Duodenal mucosa (tissue), 2 donors: ENCODE measurements at regions not wholly inside any gene's neighbourhood (a gene's known extent, or its start where the extent isn't known, plus 50 kb on each side); places are given as distances from the start of the nearest gene placed in this dataset.
"Not testable (repeated sequence)": the region's sequence is repeated elsewhere in the genome, so short reads cannot be mapped to it uniquely, and the experiment has no call there.

ENCODE experiments used
- H3K27ac ChIP-seq: one replicate; pipeline ENCODE4 v1.7.0; 2013; ENCODE audit warnings: low read depth, low read length
- H3K27me3 ChIP-seq, 2 donors: one replicate each; pipeline ENCODE4 v1.7.0; 2013; ENCODE audit warnings: low read length in 2 of 2, control low read depth in 1 of 2; ENCODE audit not compliant: insufficient read depth in 2 of 2, control insufficient read depth in 1 of 2
- H3K36me3 ChIP-seq, 2 donors: one replicate each; pipeline ENCODE4 v1.7.0; 2013; ENCODE audit warnings: low read length in 2 of 2, control low read depth in 1 of 2; ENCODE audit not compliant: insufficient read depth in 2 of 2, control insufficient read depth in 1 of 2
- H3K4me1 ChIP-seq, 2 donors: one replicate each; pipeline ENCODE4 v1.7.0; 2013; ENCODE audit warnings: low read length in 2 of 2, control low read depth in 1 of 2; ENCODE audit not compliant: insufficient read depth in 2 of 2, control insufficient read depth in 1 of 2
- H3K4me3 ChIP-seq, 2 donors: one replicate each; pipeline ENCODE4 v1.7.0; 2013; ENCODE audit warnings: low read length in 2 of 2, low read depth in 1 of 2
- H3K9ac ChIP-seq, 2 donors: one replicate each; pipeline ENCODE4 v1.7.0; 2013; ENCODE audit warnings: low read length in 2 of 2, low read depth in 1 of 2
- H3K9me3 ChIP-seq, 2 donors: one replicate each; pipeline ENCODE4 v1.7.0; 2013; ENCODE audit warnings: low read length in 2 of 2, control low read depth in 1 of 2; ENCODE audit not compliant: control insufficient read depth in 1 of 2

DNA sequence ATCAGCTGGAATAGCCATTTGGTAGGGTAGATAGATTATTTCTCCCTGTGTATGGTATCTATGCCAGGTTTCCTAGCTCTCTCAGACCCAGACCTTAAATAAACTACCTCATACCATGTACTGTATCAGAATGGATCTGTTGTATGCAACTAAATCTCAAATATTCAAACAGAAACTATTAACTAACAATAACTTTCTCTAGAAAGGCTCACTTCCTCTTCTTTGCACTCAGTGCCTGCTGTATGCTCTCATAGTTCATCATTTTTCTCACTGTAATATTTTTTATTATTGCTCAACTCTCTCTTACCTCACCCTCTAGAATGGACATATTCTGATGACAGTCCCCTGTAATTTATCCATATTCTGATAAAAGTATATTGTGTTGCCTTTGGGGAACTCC is 182.4 kb downstream of the TOX3 start:
- Histone ChIP-seq H3K36me3 (no peaks in the 10 kb centered on the region), H3K27ac (no peak overlapping the region), H3K27me3 (no peaks in the 10 kb centered on the region), H3K4me1 (peaks cover 0 to 5% of the 10 kb centered on the region in 2 donors), H3K9ac (no peak overlapping the region), H3K4me3 (no peak overlapping the region), H3K9me3 (no peaks in the 10 kb centered on the region)

DNA sequence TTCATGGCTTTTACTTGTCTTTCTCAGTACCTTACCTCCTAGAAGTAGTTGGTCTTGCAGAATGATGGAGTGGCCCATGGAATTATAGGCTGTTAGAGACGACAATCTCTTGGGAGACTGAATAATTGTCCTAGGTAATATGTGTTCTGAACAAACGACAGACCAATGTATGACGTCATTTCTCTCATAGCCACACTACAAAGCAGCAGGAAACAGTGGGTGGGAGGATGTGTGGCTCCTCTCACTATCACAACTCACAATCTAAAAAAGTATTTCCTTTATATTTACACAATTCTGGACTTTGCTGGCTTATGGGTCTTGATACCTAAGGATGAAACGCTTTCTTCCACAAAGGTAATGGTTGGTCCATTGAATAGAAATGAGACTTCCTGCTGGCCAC is 183.9 kb downstream of the TOX3 start:
- Histone ChIP-seq H3K27me3 (no peaks in the 10 kb centered on the region), H3K9ac (no peak overlapping the region), H3K9me3 (no peaks in the 10 kb centered on the region), H3K4me1 (peaks cover 0 to 2% of the 10 kb centered on the region in 2 donors), H3K27ac (no peak overlapping the region), H3K36me3 (no peaks in the 10 kb centered on the region), H3K4me3 (no peak overlapping the region)

DNA sequence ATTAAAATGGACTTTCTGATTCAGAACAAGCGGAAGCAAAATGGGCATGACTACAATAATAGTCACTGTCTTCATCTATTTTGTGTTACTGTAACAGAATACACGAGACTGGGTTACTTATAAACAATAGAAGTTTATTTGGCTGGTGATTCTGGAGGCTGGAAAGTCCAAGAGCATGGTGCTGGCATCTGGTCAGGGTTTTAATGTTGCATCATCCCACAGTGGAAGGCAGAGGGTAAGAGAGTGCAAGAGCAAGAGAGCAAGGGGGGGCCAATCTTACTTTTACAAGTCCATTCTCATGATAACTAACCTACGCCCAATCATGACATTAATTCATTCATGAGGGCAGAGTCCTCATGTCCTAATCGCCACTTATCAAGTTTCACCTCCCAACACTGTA is 189.2 kb downstream of the TOX3 start:
- H3K9me3 ChIP-seq, result peaks cover 0 to 8% of the 10 kb centered on the region in 2 donors
- no peak overlapping the region for H3K9ac ChIP-seq
- H3K27ac ChIP-seq, result no peak overlapping the region
- no peak overlapping the region for H3K4me3 ChIP-seq
- no peaks in the 10 kb centered on the region for H3K27me3 ChIP-seq
- H3K4me1 ChIP-seq, result no peaks in the 10 kb centered on the region
- H3K36me3 ChIP-seq, result no peaks in the 10 kb centered on the region

DNA sequence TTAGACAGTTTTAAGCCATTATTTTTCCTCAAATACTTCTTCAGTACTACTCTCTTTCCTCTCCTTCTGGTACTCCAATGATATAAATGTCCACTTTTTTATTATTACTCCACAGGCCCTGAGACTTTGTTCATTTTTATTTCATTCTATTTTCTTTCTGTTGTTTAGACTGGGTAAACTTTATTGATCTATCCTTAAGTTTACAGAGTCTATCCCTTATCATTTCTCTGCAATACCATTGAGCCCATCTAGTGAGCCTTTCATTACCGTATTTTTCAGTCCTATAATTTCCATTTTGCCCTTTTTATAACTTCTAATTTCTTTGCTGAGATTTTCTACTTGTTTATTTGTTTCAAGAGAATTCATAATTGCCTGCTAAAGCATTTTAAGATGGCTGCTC is 193.7 kb downstream of the TOX3 start:
- Histone ChIP-seq H3K27me3 (no peaks in the 10 kb centered on the region), H3K9me3 (peaks cover 0 to 8% of the 10 kb centered on the region in 2 donors), H3K36me3 (no peaks in the 10 kb centered on the region), H3K9ac (no peak overlapping the region), H3K4me1 (peaks cover 0 to 8% of the 10 kb centered on the region in 2 donors), H3K27ac (no peak overlapping the region), H3K4me3 (no peak overlapping the region)

DNA sequence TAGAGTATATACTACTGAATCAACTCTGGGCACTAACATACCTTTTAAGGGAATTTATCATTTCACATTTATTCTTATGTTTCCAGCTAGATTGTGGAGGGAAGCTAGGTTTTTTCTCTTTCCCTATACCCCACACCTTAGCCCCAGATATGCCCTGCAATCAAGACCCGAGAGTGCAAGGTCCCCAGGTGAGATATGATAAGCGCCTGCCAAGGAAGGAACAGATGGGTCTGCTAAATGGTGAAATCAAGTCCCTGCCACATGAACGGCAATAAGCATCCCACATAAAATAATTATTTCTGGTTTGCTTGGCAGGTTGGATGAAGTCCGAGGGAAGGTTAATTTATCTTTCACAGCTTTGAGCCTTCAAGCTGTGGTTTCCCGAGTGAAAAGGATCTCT is 195.5 kb downstream of the TOX3 start:
- Histone ChIP-seq H3K36me3 (no peaks in the 10 kb centered on the region), H3K9ac (no peak overlapping the region), H3K4me1 (peaks cover 0 to 8% of the 10 kb centered on the region in 2 donors), H3K4me3 (no peak overlapping the region), H3K27ac (no peak overlapping the region), H3K27me3 (no peaks in the 10 kb centered on the region), H3K9me3 (no peaks in the 10 kb centered on the region)

DNA sequence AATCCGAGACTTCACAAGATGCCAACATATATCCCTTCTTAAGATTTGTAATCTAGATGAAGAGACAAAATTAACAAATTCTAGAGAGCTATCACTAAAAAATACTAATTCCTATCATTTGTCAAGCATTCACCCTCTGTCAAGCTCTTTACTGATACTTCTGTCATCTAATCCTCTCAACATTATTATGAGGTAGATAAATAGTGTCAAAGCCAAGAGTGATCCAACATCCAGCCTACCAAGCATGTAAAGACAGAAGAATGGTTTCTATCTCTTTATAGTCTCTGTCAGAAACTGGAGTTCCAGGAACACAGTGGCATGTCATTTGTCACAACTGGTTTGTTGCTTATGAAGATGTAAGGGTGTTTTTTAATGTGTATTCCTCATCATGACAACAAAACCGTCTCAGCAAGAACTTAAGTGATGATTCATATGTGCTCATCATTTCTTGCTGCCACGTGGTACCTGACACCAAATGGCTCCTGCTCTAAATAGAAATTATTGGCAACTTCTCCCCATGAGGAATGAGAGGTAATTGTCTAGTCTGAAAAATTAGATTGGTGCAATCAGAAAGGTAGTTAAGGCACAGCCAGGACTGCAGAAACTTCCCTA is 196.8 kb downstream of the TOX3 start:
- H3K4me1 ChIP-seq, result peaks cover 0 to 8% of the 10 kb centered on the region in 2 donors
- no peaks in the 10 kb centered on the region for H3K9me3 ChIP-seq
- H3K36me3 ChIP-seq, result no peaks in the 10 kb centered on the region
- no peak overlapping the region for H3K27ac ChIP-seq
- H3K4me3 ChIP-seq, result no peak overlapping the region
- no peak overlapping the region for H3K9ac ChIP-seq
- H3K27me3 ChIP-seq, result no peaks in the 10 kb centered on the region

DNA sequence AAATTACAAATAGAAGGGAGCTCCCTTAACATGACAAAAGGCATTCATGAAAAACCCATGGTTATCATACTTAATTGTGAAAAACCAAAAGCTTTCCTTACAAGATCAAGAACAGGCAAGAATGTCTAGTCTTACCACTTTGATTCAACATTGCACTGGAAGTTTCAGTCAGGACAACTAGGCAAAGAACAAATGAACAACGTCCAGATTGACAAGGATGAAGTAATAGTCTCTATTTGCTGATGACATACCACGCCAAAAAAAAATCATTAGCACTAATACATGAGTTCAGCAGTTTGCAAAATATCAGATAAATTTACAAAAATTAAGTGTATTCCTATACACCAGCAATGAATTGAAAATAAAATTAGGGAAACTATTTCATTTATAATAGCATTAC is 200.2 kb downstream of the TOX3 start:
- no peak overlapping the region for H3K9ac ChIP-seq
- no peaks in the 10 kb centered on the region for H3K9me3 ChIP-seq
- H3K4me3 ChIP-seq, result no peak overlapping the region
- peaks cover 0 to 3% of the 10 kb centered on the region in 2 donors for H3K4me1 ChIP-seq
- no peaks in the 10 kb centered on the region for H3K36me3 ChIP-seq
- no peak overlapping the region for H3K27ac ChIP-seq
- H3K27me3 ChIP-seq, result no peaks in the 10 kb centered on the region

DNA sequence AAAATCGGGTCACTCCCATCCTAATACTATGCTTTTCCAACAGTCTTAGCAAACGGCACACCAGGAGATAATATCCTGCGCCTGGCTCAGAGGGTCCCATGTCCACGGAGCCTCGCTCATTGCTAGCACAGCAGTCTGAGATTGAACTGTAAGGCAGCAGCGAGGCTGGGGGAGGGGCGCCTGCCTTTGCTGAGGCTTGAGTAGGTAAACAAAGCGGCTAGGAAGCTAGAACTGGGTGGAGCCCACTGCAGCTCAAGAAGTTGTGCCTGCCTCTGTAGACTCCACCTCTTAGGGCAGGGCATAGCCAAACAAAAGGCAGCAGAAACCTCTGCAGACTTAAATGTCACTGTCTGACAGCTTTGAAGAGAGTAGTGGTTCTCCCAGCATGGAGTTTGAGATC is 213.3 kb downstream of the TOX3 start:
- not testable (repeated sequence) for H3K4me1 ChIP-seq, H3K4me3 ChIP-seq, H3K9ac ChIP-seq, H3K36me3 ChIP-seq, H3K9me3 ChIP-seq, H3K27me3 ChIP-seq, H3K27ac ChIP-seq

DNA sequence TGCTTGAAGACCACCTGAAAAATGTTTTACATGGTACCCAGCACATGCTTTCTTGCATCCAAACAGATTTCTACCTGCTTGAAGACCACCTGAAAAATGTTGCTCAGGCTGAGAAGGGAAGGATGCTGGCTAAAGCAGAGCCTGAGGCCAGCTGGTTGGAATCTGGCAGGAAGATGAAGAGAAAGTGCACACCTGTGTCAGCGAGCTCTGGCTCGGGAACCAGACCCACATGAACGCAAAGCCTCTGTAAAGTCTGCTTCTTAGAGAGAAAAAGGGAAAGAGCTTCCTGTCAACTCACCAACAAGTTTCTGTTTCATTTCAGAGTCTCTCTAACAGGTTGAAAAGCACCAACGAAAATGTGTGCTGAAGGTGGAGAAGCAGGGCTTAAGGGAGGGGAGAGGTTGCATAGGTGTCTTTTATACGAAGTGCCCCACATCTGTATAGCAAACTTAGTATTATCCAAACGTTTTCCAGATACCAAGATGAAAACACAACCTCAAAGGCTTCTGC is 226.0 kb downstream of the TOX3 start:
- no peak overlapping the region for H3K27ac ChIP-seq
- no peak overlapping the region for H3K9ac ChIP-seq
- H3K4me3 ChIP-seq, result peak overlapping the region in 1 of 2 donors; percentile 29
- no peaks in the 10 kb centered on the region for H3K27me3 ChIP-seq
- H3K9me3 ChIP-seq, result peaks cover 0 to 6% of the 10 kb centered on the region in 2 donors
- H3K4me1 ChIP-seq, result peaks cover 0 to 8% of the 10 kb centered on the region in 2 donors
- H3K36me3 ChIP-seq, result no peaks in the 10 kb centered on the region

DNA sequence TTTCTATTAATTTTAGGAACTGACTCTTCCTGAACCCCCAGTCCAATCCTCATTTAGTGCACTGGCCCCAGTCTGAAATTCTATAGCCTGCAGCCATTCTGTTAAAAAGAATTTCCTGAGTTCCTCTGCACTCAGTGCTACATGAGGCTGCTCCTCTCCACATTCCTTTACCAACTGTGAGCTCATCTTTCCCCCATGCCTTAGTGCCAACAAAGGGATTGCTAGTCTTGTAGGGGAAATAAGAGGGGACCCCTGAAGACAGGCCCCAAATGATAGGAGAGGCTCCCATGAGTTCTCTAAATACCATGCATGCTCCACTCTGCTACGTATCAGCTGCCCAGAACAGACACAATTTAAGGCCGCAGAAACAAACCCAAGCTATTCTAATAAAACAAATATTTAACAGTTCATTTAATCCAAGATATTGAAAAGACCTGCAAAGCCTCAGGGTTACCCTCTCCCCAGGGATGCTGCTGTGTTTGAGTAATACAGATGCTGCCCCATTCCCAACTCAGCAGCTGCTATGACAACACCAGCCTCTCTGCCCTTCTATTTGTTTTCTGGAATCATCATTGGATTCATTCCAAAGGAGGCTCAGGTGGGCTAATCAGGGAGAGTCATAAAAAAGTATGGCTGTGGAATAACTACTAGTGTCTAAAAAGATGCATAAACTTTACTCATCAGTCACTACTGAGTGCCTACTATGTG is 228.5 kb downstream of the TOX3 start:
- peaks cover 0 to 8% of the 10 kb centered on the region in 2 donors for H3K4me1 ChIP-seq
- no peak overlapping the region for H3K27ac ChIP-seq
- H3K4me3 ChIP-seq, result no peak overlapping the region
- H3K9me3 ChIP-seq, result peaks cover 0 to 6% of the 10 kb centered on the region in 2 donors
- H3K9ac ChIP-seq, result no peak overlapping the region
- no peaks in the 10 kb centered on the region for H3K27me3 ChIP-seq
- H3K36me3 ChIP-seq, result no peaks in the 10 kb centered on the region
